Right lobe of liver (tissue), 4 donors: ENCODE measurements at regions not wholly inside any gene's neighbourhood (a gene's known extent, or its start where the extent isn't known, plus 50 kb on each side); places are given as distances from the start of the nearest gene placed in this dataset.

ENCODE experiments used
- CTCF ChIP-seq, 4 donors: fragments of 200-600 bp in 3 of 4; fragments of 450-650 bp in 1 of 4; IDR thresholded peaks; one replicate each; pipeline versions ENCODE4 v1.5.1 to v1.8.0; 2016 to 2022; ENCODE audit warnings: antibody characterized with exemption in 4 of 4, mild to moderate bottlenecking in 2 of 4
- POLR2A ChIP-seq: fragments of 450-650 bp; IDR thresholded peaks from one replicate; pipeline ENCODE4 v1.6.1; 2017; ENCODE audit warnings: antibody characterized with exemption, mild to moderate bottlenecking
- donor health status: DM: no; HTN: no; CAD: no.
- donor health status: DM: no; HTN: no; CAD: no.
- donor health status: DM: no; HTN: yes; CAD: no.

GRCh38 chr5:39698838-39699560 is 274.2 kb upstream of the DAB2 start:
- TF ChIP-seq POLR2A (no peak), CTCF (IDR thresholded peaks at IDR 0.05) (no peak)
